CD4-positive, alpha-beta T cell treated with Interferon gamma for 1 hour (primary cell): ENCODE measurements at regions not wholly inside any gene's neighbourhood (a gene's known extent, or its start where the extent isn't known, plus 50 kb on each side); places are given as distances from the start of the nearest gene placed in this dataset.
"Not testable (repeated sequence)": the region's sequence is repeated elsewhere in the genome, so short reads cannot be mapped to it uniquely, and the experiment has no call there.

Experiments used
- DNase-seq: peaks from one replicate; pipeline ENCODE4 v3.0.0-alpha.2; 2020

GRCh38 chr7:94111009-94111408, 106.9 kb upstream of the BET1 start:
- no peak for DNase-seq

GRCh38 chr7:94115316-94115715, 111.2 kb upstream of the BET1 start:
- no peak for DNase-seq

- DNase-seq: no peak
Observed at GRCh38 chr7:94123136-94123535, 119.0 kb upstream of the BET1 start.

- DNase-seq: no peak
Observed at GRCh38 chr7:94127026-94127425, 122.9 kb upstream of the BET1 start.

- no peak for DNase-seq
Observed at GRCh38 chr7:94128072-94128471, 123.9 kb upstream of the BET1 start.

- DNase-seq: no peak
Observed at GRCh38 chr7:94129443-94130140, 125.4 kb upstream of the BET1 start.

GRCh38 chr7:94130716-94131115, 126.6 kb upstream of the BET1 start:
- DNase-seq: no peak

- no peak for DNase-seq
Observed at GRCh38 chr7:94133460-94133859, 129.3 kb upstream of the BET1 start.

GRCh38 chr7:94135180-94135579, 131.0 kb upstream of the BET1 start:
- DNase-seq: no peak

- no peak for DNase-seq
Observed at GRCh38 chr7:94142281-94142680, 138.1 kb upstream of the BET1 start.

GRCh38 chr7:94145602-94146001, 141.4 kb upstream of the BET1 start:
- DNase-seq: no peak

GRCh38 chr7:94146408-94146807, 142.3 kb upstream of the BET1 start:
- no peak for DNase-seq

- no peak for DNase-seq
Observed at GRCh38 chr7:94149789-94150545, 145.8 kb upstream of the BET1 start.

- DNase-seq: no peak
Observed at GRCh38 chr7:94154182-94154581, 150.0 kb upstream of the BET1 start.

GRCh38 chr7:94154858-94155257, 150.7 kb upstream of the BET1 start:
- DNase-seq: no peak

- DNase-seq: not testable (repeated sequence)
Observed at GRCh38 chr7:94157659-94158306, 153.6 kb upstream of the BET1 start.

GRCh38 chr7:94160719-94161435, 156.7 kb upstream of the BET1 start:
- DNase-seq: no peak

- DNase-seq: no peak
Observed at GRCh38 chr7:94161476-94161875, 157.3 kb upstream of the BET1 start.

- no peak for DNase-seq
Observed at GRCh38 chr7:94169682-94170081, 165.5 kb upstream of the BET1 start.

- DNase-seq: no peak
Observed at GRCh38 chr7:94170836-94171235, 166.7 kb upstream of the BET1 start.

- DNase-seq: no peak
Observed at GRCh38 chr7:94173436-94173835, 169.3 kb upstream of the BET1 start.

GRCh38 chr7:94174375-94174774, 170.2 kb upstream of the BET1 start:
- no peak for DNase-seq

- DNase-seq: no peak
Observed at GRCh38 chr7:94174956-94175355, 170.8 kb upstream of the BET1 start.
